Neural crest cell (in vitro differentiated cells): ENCODE measurements at regions not wholly inside any gene's neighbourhood (a gene's known extent, or its start where the extent isn't known, plus 50 kb on each side); places are given as distances from the start of the nearest gene placed in this dataset.

Experiments
- DNase-seq: peaks from one replicate; pipeline ENCODE4 v3.0.0; 2021; ENCODE audit warnings: low read depth, mixed read lengths, low spot score
- H3K27ac Mint-ChIP-seq: one replicate; pipeline ENCODE4 v1.8.0; 2021; ENCODE audit warnings: mild to moderate bottlenecking, mixed read lengths; ENCODE audit not compliant: unreplicated experiment
- H3K27me3 Mint-ChIP-seq: 2 replicates; pipeline ENCODE4 v1.8.0; 2021; ENCODE audit warnings: low read depth, mild to moderate bottlenecking, mixed read lengths
- H3K36me3 Mint-ChIP-seq: 2 replicates; pipeline ENCODE4 v1.8.0; 2021; ENCODE audit warnings: low read depth, mild to moderate bottlenecking, mixed read lengths
- H3K4me1 Mint-ChIP-seq: 2 replicates; pipeline ENCODE4 v1.8.0; 2021; ENCODE audit warnings: mixed read lengths
- H3K4me3 Mint-ChIP-seq: one replicate; pipeline ENCODE4 v1.8.0; 2021; ENCODE audit warnings: mild to moderate bottlenecking, mixed read lengths
- H3K9me3 Mint-ChIP-seq: 2 replicates; pipeline ENCODE4 v1.8.0; 2021; ENCODE audit warnings: mixed read lengths
- TF ChIP-seq, protein P1 (sequence below): fragments of 200-600 bp; sonication (generic); conservative IDR thresholded peaks from 2 replicates; pipeline ENCODE4 v1.5.0; 2021; ENCODE audit warnings: antibody characterized with exemption, mild to moderate bottlenecking

DNA sequence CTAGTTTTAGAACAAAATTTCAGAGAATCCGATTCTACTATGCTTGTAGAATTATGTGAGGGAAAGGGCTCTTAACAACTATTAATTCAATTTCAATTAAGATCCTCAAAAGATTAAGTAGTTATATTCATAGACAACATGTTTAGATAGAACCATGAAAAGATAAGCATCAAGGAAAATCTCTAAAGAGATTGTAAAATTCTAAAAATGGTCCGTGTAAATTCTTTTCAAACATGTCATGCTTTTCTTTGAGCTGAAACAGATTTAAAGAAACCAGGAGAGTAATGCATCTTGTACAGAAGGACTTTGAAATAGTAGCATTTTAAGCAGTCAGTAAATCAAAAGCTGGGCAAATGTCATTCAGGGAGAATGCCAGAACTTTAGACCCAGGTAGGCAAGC is 1080.6 kb upstream of the B3GALT2 start:
- H3K4me3 Mint-ChIP-seq, result no peak overlapping the region
- no peak overlapping the region for H3K27ac Mint-ChIP-seq
- DNase-seq, result no peak
- H3K9me3 Mint-ChIP-seq, result peaks cover 17% of the 10 kb centered on the region
- no peaks in the 10 kb centered on the region for H3K27me3 Mint-ChIP-seq
- H3K36me3 Mint-ChIP-seq, result peaks cover 3% of the 10 kb centered on the region
- no peaks in the 10 kb centered on the region for H3K4me1 Mint-ChIP-seq
- TF ChIP-seq, protein P1, sequence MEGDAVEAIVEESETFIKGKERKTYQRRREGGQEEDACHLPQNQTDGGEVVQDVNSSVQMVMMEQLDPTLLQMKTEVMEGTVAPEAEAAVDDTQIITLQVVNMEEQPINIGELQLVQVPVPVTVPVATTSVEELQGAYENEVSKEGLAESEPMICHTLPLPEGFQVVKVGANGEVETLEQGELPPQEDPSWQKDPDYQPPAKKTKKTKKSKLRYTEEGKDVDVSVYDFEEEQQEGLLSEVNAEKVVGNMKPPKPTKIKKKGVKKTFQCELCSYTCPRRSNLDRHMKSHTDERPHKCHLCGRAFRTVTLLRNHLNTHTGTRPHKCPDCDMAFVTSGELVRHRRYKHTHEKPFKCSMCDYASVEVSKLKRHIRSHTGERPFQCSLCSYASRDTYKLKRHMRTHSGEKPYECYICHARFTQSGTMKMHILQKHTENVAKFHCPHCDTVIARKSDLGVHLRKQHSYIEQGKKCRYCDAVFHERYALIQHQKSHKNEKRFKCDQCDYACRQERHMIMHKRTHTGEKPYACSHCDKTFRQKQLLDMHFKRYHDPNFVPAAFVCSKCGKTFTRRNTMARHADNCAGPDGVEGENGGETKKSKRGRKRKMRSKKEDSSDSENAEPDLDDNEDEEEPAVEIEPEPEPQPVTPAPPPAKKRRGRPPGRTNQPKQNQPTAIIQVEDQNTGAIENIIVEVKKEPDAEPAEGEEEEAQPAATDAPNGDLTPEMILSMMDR, result no peak

DNA sequence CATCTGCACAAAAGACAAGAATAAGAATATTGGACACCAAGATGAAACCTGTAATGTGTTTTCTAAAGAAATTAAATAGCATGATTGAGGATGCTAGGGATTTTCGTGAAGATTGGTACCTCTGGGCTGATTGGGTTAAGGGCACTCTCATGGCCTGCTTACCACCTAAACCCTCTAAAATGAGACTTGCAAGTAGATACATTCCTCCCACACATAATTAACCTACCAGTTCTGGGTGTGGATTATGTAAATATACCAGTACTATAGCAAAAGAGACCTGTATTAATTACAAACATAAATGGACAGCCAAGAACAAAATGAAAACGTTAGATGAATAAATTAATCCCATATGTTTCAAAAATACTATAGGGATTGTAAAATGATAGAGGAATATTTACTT is 1069.6 kb upstream of the B3GALT2 start:
- Mint-ChIP-seq H3K36me3 (no peaks in the 10 kb centered on the region), H3K27ac (no peak overlapping the region), H3K4me3 (no peak overlapping the region), H3K4me1 (no peaks in the 10 kb centered on the region), H3K9me3 (no peaks in the 10 kb centered on the region), H3K27me3 (no peaks in the 10 kb centered on the region)
- DNase-seq, result no peak
- TF ChIP-seq, protein P1, result no peak

DNA sequence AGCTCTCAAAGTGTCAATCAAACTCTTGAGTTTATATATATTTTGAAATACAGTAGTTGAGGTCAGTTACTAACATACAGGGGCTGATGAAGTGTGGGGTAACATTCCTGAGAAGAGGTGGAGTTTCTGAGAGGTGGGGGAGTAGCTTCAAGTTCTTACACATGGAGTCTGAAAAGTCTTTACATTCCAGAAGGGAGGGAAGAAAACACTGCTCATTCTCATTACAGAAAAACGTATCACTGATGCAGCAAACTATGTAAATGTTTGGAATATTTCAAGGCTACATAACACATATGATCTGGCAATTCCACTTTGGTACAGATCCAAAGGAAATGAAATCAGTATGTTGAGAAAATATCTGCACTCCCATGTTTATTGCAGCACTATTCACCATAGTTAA is 1065.8 kb upstream of the B3GALT2 start:
- Mint-ChIP-seq H3K9me3 (peaks cover 5% of the 10 kb centered on the region), H3K27me3 (no peaks in the 10 kb centered on the region), H3K4me3 (no peak overlapping the region), H3K36me3 (no peaks in the 10 kb centered on the region), H3K4me1 (no peaks in the 10 kb centered on the region), H3K27ac (no peak overlapping the region)
- TF ChIP-seq, protein P1, result no peak
- no peak for DNase-seq

DNA sequence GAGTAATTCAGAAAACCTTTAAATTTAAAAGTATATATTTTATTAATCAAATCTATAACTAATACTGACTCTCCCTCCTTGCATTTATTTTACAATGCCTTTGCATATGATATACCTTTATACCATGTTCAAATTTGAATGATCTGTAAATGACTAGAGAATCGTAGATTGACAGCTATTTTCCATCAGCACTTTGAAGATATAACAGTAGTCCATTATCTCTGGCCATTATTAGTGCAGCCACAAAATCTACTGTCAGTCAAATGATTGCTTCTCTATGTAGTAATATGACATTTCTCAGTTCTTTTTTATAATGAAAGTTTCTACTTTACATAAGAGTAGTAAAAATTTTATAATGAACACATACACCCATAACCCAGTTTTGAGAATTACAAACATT is 1054.8 kb upstream of the B3GALT2 start:
- TF ChIP-seq, protein P1, result no peak
- H3K27ac Mint-ChIP-seq, result no peak overlapping the region
- no peaks in the 10 kb centered on the region for H3K36me3 Mint-ChIP-seq

DNA sequence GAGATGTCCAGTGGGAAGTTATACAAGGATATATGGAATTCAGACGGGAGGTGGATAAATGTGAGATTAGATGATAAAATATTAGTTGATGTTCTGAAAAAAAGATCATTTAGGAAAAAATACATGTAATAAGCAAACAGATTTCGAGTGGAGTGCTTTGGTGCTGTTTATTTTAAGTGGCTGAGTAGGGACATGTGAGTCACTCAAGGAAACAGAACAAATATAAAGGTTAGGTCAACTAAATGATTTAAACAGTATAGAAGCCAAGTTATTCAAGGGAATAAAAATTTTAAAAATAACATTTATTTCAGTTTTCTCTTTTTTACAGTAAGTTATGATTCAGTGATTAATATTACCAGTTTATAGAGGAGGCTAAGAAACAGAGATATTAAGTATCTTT is 1046.7 kb upstream of the B3GALT2 start:
- TF ChIP-seq, protein P1, result no peak
- no peak overlapping the region for H3K4me3 Mint-ChIP-seq
- no peak overlapping the region for H3K27ac Mint-ChIP-seq
- no peak for DNase-seq
- H3K27me3 Mint-ChIP-seq, result no peaks in the 10 kb centered on the region
- H3K9me3 Mint-ChIP-seq, result no peaks in the 10 kb centered on the region
- H3K4me1 Mint-ChIP-seq, result no peaks in the 10 kb centered on the region
- H3K36me3 Mint-ChIP-seq, result no peaks in the 10 kb centered on the region

More for the DNA sequence above, 1054.8 kb upstream of the B3GALT2 start:
- no peak for DNase-seq
- H3K4me1 Mint-ChIP-seq, result no peaks in the 10 kb centered on the region
- no peak overlapping the region for H3K4me3 Mint-ChIP-seq
- no peaks in the 10 kb centered on the region for H3K9me3 Mint-ChIP-seq
- H3K27me3 Mint-ChIP-seq, result no peaks in the 10 kb centered on the region
